Suppressor macrophage (primary cell): ENCODE measurements at regions not wholly inside any gene's neighbourhood (a gene's known extent, or its start where the extent isn't known, plus 50 kb on each side); places are given as distances from the start of the nearest gene placed in this dataset.
A peak's percentile ranks its signal among the peaks of the same experiment; 100 is the strongest.
"Not testable (repeated sequence)": the region's sequence is repeated elsewhere in the genome, so short reads cannot be mapped to it uniquely, and the experiment has no call there.

Experiments used
- DNase-seq, 4 experiments: peaks; one replicate each; pipeline ENCODE4 v3.0.0-alpha.2; 2020 to 2022

GRCh38 chr21:15204140-15204969, 139.6 kb upstream of the NRIP1 start:
- DNase-seq: no peak

DNA sequence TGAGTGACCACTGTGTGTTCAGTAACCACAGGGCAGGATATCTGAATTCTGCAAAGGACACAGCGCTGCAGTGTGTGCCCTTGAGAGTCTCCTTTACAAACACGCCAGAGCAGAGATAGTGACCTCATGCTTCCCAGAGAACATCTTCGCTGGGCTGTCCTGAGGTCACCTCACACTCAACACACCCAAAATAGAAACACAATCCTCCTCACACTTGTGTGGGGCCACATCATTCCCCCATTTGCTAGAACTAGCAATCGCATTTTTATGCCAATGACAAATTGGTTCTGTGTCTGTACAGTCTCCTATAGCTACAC, 140.1 kb upstream of the NRIP1 start:
- DNase-seq: no peak

DNA sequence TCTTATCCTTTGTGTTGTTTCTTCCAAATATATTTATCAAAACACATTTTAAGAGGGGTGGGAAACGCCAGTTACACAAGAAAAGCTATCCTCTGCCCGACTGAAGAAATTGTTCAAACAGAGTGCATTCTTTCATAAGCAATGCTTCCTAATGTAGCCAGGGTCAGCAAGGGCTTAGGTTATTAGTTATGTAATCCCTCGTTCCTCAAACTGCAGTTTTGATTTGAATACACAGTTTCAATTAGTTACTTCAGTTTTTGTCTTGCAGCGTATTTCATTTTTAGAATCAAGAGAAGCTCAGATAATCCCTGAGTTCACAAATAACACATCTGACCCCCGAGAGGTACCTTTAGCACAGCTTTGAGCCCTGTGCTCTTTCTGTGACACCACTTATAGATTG, 141.7 kb upstream of the NRIP1 start:
- peak; percentile 54 to 89 (median 72) for DNase-seq

DNA sequence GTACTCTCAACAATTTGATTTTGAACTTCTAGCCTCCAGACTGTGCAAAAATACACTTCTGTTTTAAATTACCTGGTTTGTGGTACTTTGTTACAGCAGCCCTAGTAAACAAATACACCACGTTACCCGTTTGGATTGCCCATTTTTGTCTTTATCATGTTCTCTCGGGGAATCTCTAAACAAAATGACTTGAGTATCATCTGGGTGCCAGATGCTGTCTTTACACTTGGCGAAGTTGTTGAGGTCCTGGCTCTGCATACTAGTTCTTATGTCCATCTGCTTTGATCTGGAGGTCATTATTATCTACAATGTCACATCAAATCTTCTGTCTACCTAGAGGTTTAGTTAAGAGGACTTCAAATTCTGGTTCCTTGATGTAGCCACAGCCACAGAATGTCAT, 142.4 kb upstream of the NRIP1 start:
- DNase-seq: no peak

DNA sequence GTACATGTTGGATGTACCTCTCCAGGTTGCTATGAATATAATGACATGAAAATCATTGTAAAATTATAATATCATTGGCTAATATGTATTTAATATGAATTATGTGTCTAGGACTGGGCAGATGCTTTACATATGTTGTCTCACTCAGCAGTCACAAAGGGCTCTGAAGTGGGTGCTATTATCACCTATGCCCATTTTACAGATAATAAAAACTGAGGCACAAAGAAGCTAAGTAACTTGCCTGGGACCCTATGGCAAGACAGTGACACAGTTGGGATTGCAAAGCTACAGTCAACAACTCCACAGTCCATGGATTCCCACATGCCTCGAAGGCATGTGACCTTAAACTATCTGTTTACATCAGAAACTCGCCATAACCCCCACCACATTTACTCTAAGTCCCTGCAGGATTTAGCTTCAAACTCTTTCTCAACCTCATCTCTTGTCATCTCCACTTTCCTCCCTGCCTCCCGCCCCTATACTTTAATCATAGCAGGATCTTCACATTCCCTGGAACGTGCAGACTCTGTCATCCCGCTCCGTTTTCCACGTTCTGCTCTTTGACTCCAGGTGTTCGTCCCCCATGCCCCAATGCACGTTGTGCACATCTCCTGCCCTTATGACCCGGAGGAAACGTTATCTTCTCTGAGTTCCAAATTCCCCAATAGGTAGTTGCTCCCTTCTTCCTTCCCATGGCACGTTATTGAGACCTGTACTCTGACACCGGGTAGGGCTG, 143.0 kb upstream of the NRIP1 start:
- DNase-seq: no peak

- no peak for DNase-seq
Observed at GRCh38 chr21:15208786-15209185, 144.0 kb upstream of the NRIP1 start.

- no peak for DNase-seq
Observed at GRCh38 chr21:15209224-15209623, 144.4 kb upstream of the NRIP1 start.

DNA sequence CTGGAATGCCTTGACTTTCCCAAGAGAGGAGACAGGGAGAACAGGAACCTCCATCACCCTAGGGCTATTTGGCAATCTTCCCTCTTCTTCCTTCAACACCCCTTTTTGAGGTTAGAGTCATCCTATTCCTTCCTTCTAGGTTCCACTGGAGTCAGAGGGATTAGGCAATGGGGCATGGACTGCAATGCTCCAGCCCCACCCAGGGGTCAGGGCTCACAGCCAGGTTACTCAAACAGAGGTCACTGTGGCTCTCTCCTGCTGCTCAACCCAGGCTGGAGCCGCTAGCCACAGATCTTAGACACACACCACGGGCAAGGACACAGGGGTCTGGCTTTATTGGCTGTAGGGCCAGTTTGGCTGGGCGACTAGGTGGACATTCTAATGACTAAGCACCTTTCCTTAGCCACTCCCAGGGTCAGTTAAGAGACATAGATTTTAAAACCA, 145.5 kb upstream of the NRIP1 start:
- DNase-seq: peak; percentile 69 to 87 (median 82)

DNA sequence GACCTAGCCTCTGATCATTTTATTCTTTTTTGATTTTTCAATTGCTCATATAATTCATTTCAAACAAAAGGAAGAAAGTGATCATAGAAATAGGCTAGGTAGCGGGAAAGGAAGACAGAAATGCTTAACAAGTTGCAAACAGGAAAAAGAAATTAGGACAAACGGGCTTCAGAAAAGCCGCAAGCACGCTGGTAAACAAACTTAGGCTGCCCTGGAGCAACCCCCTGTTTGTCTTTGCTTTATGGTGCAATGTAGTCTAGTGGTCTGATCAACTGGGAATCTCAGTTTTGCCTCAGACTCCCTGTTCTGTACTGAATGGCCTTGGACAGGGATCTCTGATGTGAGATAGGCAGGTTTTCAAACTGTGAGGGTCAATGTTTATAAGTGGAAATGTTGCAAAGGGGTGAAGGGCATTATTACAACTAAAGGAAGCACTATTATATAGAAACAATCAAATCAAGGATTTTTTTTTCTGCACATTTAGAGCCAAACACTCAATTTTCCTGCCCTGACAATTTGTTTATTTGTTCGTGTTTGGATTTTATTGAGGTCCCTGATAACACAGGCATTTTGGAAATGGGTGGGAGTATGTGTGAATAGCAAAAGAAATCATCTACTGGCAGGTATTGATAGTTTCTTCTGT, 146.8 kb upstream of the NRIP1 start:
- DNase-seq: no peak

DNA sequence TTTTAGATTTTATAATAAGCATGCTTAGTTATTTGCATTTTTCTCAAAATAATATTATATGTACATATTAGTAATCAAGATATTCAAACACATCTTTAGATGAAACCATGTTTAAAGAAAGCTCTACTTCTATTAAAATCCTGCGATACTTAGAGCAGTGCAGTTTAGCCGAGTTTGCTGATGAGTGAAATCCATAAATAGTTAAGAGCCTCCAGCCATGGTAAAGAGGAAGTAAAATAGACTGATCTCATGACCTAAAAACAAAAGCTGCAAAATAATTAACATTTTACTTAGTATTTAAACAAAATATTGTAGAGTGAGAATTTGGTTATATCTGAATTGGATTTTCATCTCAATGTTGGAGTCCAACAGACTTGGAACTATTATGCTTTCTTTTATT, 147.4 kb upstream of the NRIP1 start:
- peak; percentile 46 to 89 (median 70) for DNase-seq

DNA sequence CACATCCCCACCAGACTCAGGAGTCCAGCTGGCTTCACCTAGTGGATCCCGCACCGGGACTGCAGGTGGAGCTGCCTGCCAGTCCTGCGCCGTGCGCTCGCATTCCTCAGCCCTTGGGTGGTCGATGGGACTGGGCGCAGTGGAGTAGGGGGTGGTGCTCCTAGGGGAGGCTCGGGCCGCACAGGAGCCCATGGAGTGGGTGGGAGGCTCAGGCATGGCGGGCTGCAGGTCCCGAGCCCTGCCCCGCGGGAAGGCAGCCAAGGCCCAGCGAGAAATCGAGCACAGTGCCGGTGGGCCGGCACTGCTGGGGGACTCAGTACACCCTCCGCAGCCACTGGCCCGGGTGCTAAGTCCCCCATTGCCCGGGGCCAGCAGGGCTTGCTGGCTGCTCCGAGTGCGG, 153.7 kb upstream of the NRIP1 start:
- not testable (repeated sequence) for DNase-seq

DNA sequence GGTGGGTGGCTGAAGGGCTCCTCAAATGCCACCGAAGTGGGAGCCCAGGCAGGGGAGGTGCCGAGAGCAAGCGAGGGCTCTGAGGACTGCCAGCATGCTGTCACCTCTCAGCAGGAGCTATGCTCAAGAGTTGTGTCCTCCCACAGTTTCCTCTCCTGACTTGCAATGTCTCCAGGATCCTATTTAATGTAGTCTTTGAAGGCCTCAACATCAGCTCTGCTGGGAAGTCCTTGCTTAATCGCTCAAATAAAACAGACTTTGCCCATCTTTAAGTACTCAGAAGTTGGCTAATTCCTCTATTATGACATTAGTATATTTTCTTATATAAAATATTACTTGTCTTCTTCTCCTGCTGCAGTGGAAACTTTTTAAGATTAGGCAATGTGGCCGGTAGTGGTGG, 154.2 kb upstream of the NRIP1 start:
- peak in 3 of 4 experiments; percentile 43 to 70 (median 55) for DNase-seq

DNA sequence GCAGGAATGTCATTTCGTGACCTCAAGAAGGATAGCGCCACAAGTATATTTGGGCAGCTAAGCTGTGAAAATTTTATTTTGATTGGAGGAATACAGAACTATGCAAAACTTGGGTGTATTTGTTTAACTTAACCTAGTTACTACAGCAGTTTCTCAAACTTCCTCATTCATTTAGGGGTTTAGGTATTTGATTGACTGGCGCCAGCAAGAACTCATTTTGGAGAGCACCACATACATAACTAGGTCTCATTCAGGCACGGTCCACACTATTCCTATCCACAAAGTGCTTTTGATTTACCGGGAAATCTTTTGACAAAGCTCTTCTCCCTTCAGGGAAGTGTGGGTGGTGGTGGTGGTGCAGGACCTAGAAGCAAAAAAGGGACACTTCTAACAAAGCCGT, 155.1 kb upstream of the NRIP1 start:
- DNase-seq: peak in 3 of 4 experiments; percentile 26 to 46 (median 46)

GRCh38 chr21:15221799-15222386, 157.1 kb upstream of the NRIP1 start:
- DNase-seq: peak; percentile 83 to 97 (median 91)

DNA sequence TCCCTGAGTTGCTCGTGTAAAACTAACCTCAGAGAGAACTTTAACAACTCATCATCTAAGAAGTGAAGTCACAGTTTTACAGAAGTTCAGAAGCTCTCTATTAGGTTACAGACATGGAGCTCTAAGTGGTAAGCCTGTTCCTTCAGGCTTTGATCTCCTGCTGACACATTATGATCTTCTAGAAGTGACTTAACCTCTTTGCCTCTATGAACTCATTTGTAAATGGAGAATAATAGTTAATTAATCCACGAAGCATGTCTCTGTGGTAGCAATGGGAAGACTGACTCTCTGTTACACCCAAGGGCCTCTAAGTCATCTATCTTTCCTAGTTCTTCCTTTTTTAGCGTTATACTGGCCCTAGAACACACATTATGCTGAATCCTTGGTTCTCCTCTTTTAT, 157.9 kb upstream of the NRIP1 start:
- peak in 3 of 4 experiments; percentile 39 to 68 (median 63) for DNase-seq

GRCh38 chr21:15224346-15225086, 159.7 kb upstream of the NRIP1 start:
- peak; percentile 51 to 90 (median 70) for DNase-seq

- DNase-seq: no peak
Observed at GRCh38 chr21:15227919-15228318, 163.1 kb upstream of the NRIP1 start.

GRCh38 chr21:15229390-15229789, 164.6 kb upstream of the NRIP1 start:
- no peak for DNase-seq

DNA sequence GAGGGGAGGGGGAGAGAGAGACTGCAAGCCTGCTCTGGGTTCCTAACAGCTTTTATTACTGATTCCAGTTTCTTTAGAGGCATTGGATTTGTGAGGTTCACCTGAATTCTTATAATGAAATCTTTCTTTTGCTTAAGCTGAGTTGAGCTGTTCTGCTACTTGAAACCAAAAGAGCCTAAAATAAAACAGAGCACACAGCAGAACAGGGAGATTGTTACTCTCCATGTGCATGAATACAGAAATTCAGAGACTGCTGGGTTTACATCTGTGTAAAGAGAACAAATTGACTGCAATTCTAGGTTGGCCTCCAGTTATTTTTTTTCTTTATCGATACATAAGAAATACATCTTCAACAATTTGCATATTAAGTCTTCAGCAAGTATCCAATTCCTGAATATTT, 168.8 kb upstream of the NRIP1 start:
- no peak for DNase-seq

- DNase-seq: no peak
Observed at GRCh38 chr21:15236111-15236510, 171.3 kb upstream of the NRIP1 start.

- DNase-seq: no peak
Observed at GRCh38 chr21:15240848-15241247, 176.0 kb upstream of the NRIP1 start.

- no peak for DNase-seq
Observed at GRCh38 chr21:15241997-15242736, 177.4 kb upstream of the NRIP1 start.
